Activated naive CD4-positive, alpha-beta T cell treated with anti-CD3 and anti-CD28 coated beads, Interleukin-2, amount 50 U/mL, for 24 hours (primary cell): ENCODE measurements at regions not wholly inside any gene's neighbourhood (a gene's known extent, or its start where the extent isn't known, plus 50 kb on each side); places are given as distances from the start of the nearest gene placed in this dataset.

Experiments used
- H3K27ac Mint-ChIP-seq: one replicate; pipeline ENCODE4 v1.8.0; 2021; ENCODE audit warnings: mild to moderate bottlenecking, mixed read lengths
- H3K27me3 Mint-ChIP-seq: one replicate; pipeline ENCODE4 v1.8.0; 2021; ENCODE audit warnings: mixed read lengths
- H3K36me3 Mint-ChIP-seq: one replicate; pipeline ENCODE4 v1.8.0; 2021; ENCODE audit warnings: mixed read lengths
- H3K4me1 Mint-ChIP-seq: one replicate; pipeline ENCODE4 v1.8.0; 2021; ENCODE audit warnings: mixed read lengths
- H3K4me3 Mint-ChIP-seq: one replicate; pipeline ENCODE4 v1.8.0; 2021; ENCODE audit warnings: mild to moderate bottlenecking, mixed read lengths
- H3K9me3 Mint-ChIP-seq: one replicate; pipeline ENCODE4 v1.8.0; 2021; ENCODE audit warnings: mixed read lengths

- Mint-ChIP-seq H3K4me3 (no peak overlapping the region), H3K27ac (no peak overlapping the region), H3K4me1 (no peaks in the 10 kb centered on the region), H3K36me3 (no peaks in the 10 kb centered on the region), H3K9me3 (no peaks in the 10 kb centered on the region), H3K27me3 (no peaks in the 10 kb centered on the region)
Observed at GRCh38 chr2:125681976-125682805, 973.8 kb upstream of the GYPC start.

GRCh38 chr2:125684256-125684655, 971.7 kb upstream of the GYPC start:
- Mint-ChIP-seq H3K4me3 (no peak overlapping the region), H3K27ac (no peak overlapping the region), H3K36me3 (no peaks in the 10 kb centered on the region), H3K27me3 (no peaks in the 10 kb centered on the region), H3K9me3 (peaks cover 3% of the 10 kb centered on the region), H3K4me1 (no peaks in the 10 kb centered on the region)

- no peak overlapping the region for H3K27ac Mint-ChIP-seq
- H3K27me3 Mint-ChIP-seq = no peaks in the 10 kb centered on the region
- H3K36me3 Mint-ChIP-seq = no peaks in the 10 kb centered on the region
- peaks cover 3% of the 10 kb centered on the region for H3K9me3 Mint-ChIP-seq
- H3K4me3 Mint-ChIP-seq = no peak overlapping the region
- H3K4me1 Mint-ChIP-seq = no peaks in the 10 kb centered on the region
Observed at GRCh38 chr2:125684932-125685331, 971.0 kb upstream of the GYPC start.

GRCh38 chr2:125696560-125696959, 959.4 kb upstream of the GYPC start:
- no peaks in the 10 kb centered on the region for H3K9me3 Mint-ChIP-seq
- H3K27ac Mint-ChIP-seq = no peak overlapping the region
- no peaks in the 10 kb centered on the region for H3K4me1 Mint-ChIP-seq
- H3K36me3 Mint-ChIP-seq = no peaks in the 10 kb centered on the region
- no peak overlapping the region for H3K4me3 Mint-ChIP-seq
- H3K27me3 Mint-ChIP-seq = no peaks in the 10 kb centered on the region

GRCh38 chr2:125698280-125698679, 957.7 kb upstream of the GYPC start:
- H3K36me3 Mint-ChIP-seq = no peaks in the 10 kb centered on the region
- H3K4me3 Mint-ChIP-seq = no peak overlapping the region
- no peak overlapping the region for H3K27ac Mint-ChIP-seq
- H3K27me3 Mint-ChIP-seq = no peaks in the 10 kb centered on the region
- no peaks in the 10 kb centered on the region for H3K9me3 Mint-ChIP-seq
- no peaks in the 10 kb centered on the region for H3K4me1 Mint-ChIP-seq

GRCh38 chr2:125701070-125701469, 954.9 kb upstream of the GYPC start:
- Mint-ChIP-seq H3K4me3 (no peak overlapping the region), H3K36me3 (no peaks in the 10 kb centered on the region), H3K9me3 (no peaks in the 10 kb centered on the region), H3K27ac (no peak overlapping the region), H3K4me1 (no peaks in the 10 kb centered on the region), H3K27me3 (no peaks in the 10 kb centered on the region)

GRCh38 chr2:125707611-125708010, 948.3 kb upstream of the GYPC start:
- H3K4me1 Mint-ChIP-seq = no peaks in the 10 kb centered on the region

GRCh38 chr2:125710561-125710960, 945.4 kb upstream of the GYPC start:
- H3K36me3 Mint-ChIP-seq = no peaks in the 10 kb centered on the region
- H3K27ac Mint-ChIP-seq = no peak overlapping the region
- H3K27me3 Mint-ChIP-seq = no peaks in the 10 kb centered on the region
- no peak overlapping the region for H3K4me3 Mint-ChIP-seq
- no peaks in the 10 kb centered on the region for H3K9me3 Mint-ChIP-seq
- H3K4me1 Mint-ChIP-seq = no peaks in the 10 kb centered on the region

More at GRCh38 chr2:125707611-125708010, 948.3 kb upstream of the GYPC start:
- Mint-ChIP-seq H3K36me3 (no peaks in the 10 kb centered on the region), H3K4me3 (no peak overlapping the region), H3K27ac (no peak overlapping the region), H3K9me3 (no peaks in the 10 kb centered on the region), H3K27me3 (no peaks in the 10 kb centered on the region)

GRCh38 chr2:125711075-125711474, 944.9 kb upstream of the GYPC start:
- H3K36me3 Mint-ChIP-seq = no peaks in the 10 kb centered on the region
- no peaks in the 10 kb centered on the region for H3K4me1 Mint-ChIP-seq
- no peaks in the 10 kb centered on the region for H3K9me3 Mint-ChIP-seq
- no peak overlapping the region for H3K27ac Mint-ChIP-seq
- H3K27me3 Mint-ChIP-seq = no peaks in the 10 kb centered on the region
- H3K4me3 Mint-ChIP-seq = no peak overlapping the region

GRCh38 chr2:125713533-125713932, 942.4 kb upstream of the GYPC start:
- no peak overlapping the region for H3K4me3 Mint-ChIP-seq
- no peaks in the 10 kb centered on the region for H3K27me3 Mint-ChIP-seq
- no peaks in the 10 kb centered on the region for H3K4me1 Mint-ChIP-seq
- no peaks in the 10 kb centered on the region for H3K9me3 Mint-ChIP-seq
- no peaks in the 10 kb centered on the region for H3K36me3 Mint-ChIP-seq
- no peak overlapping the region for H3K27ac Mint-ChIP-seq

- Mint-ChIP-seq H3K36me3 (no peaks in the 10 kb centered on the region), H3K4me3 (no peak overlapping the region), H3K9me3 (no peaks in the 10 kb centered on the region), H3K27ac (peak overlapping the region; percentile 36), H3K4me1 (no peaks in the 10 kb centered on the region), H3K27me3 (no peaks in the 10 kb centered on the region)
Observed at GRCh38 chr2:125721072-125721721, 934.8 kb upstream of the GYPC start.

- Mint-ChIP-seq H3K4me3 (no peak overlapping the region), H3K9me3 (peaks cover 4% of the 10 kb centered on the region), H3K27ac (no peak overlapping the region), H3K4me1 (no peaks in the 10 kb centered on the region), H3K36me3 (no peaks in the 10 kb centered on the region), H3K27me3 (no peaks in the 10 kb centered on the region)
Observed at GRCh38 chr2:125730921-125731320, 925.0 kb upstream of the GYPC start.

GRCh38 chr2:125736306-125736705, 919.7 kb upstream of the GYPC start:
- H3K4me1 Mint-ChIP-seq = no peaks in the 10 kb centered on the region
- H3K4me3 Mint-ChIP-seq = no peak overlapping the region
- H3K36me3 Mint-ChIP-seq = no peaks in the 10 kb centered on the region
- peaks cover 30% of the 10 kb centered on the region for H3K9me3 Mint-ChIP-seq
- no peaks in the 10 kb centered on the region for H3K27me3 Mint-ChIP-seq
- no peak overlapping the region for H3K27ac Mint-ChIP-seq

- H3K27me3 Mint-ChIP-seq = no peaks in the 10 kb centered on the region
- H3K9me3 Mint-ChIP-seq = no peaks in the 10 kb centered on the region
- H3K4me1 Mint-ChIP-seq = no peaks in the 10 kb centered on the region
- H3K4me3 Mint-ChIP-seq = no peak overlapping the region
- no peaks in the 10 kb centered on the region for H3K36me3 Mint-ChIP-seq
- H3K27ac Mint-ChIP-seq = no peak overlapping the region
Observed at GRCh38 chr2:125745514-125745913, 910.4 kb upstream of the GYPC start.

- no peaks in the 10 kb centered on the region for H3K4me1 Mint-ChIP-seq
- H3K4me3 Mint-ChIP-seq = no peak overlapping the region
- H3K36me3 Mint-ChIP-seq = no peaks in the 10 kb centered on the region
- H3K9me3 Mint-ChIP-seq = no peaks in the 10 kb centered on the region
- no peaks in the 10 kb centered on the region for H3K27me3 Mint-ChIP-seq
- no peak overlapping the region for H3K27ac Mint-ChIP-seq
Observed at GRCh38 chr2:125746321-125747164, 909.4 kb upstream of the GYPC start.

- Mint-ChIP-seq H3K4me3 (no peak overlapping the region), H3K9me3 (no peaks in the 10 kb centered on the region), H3K36me3 (no peaks in the 10 kb centered on the region), H3K27me3 (no peaks in the 10 kb centered on the region), H3K4me1 (no peaks in the 10 kb centered on the region), H3K27ac (no peak overlapping the region)
Observed at GRCh38 chr2:125747165-125747425, 908.9 kb upstream of the GYPC start.
